GM12878 (cell line): ENCODE measurements at regions not wholly inside any gene's neighbourhood (a gene's known extent, or its start where the extent isn't known, plus 50 kb on each side); places are given as distances from the start of the nearest gene placed in this dataset.

Experiments
- ATAC-seq: fragments of 200-7000 bp; cut with Tn5 transposase; 3 replicates; pipeline ENCODE4 v1.9.1; 2020; ENCODE audit warnings: mild to moderate bottlenecking, moderate library complexity
- BruUV-seq: library from RNA; stranded (reverse); fragments of 400-500 nt; replicated peaks from 2 replicates; lab custom pipeline; 2021; lab: Mats Ljungman, UMichigan
- CTCF ChIA-PET: fragments of 300-600 bp; sonication (Branson Sonifier 250); formaldehyde crosslinking; extraction: SDS; loops from one replicate; lab custom pipeline; 2021; ENCODE audit warnings: inconsistent platforms; lab: Yijun Ruan, JAX
- POLR2A ChIA-PET: fragments of 350-600 bp; formaldehyde crosslinking; extraction: SDS; loops from one replicate; lab custom pipeline; 2021; ENCODE audit warnings: inconsistent platforms; lab: Charles Lee
- RAD21 ChIA-PET: fragments of 300-600 bp; sonication (Branson Sonifier 250); formaldehyde crosslinking; loops from one replicate; lab custom pipeline; 2023; ENCODE audit warnings: antibody characterized with exemption; ENCODE audit not compliant: unreplicated experiment; lab: Charles Lee
- SMC1A ChIA-PET: fragments of 300-600 bp; sonication (Branson Sonifier 250); formaldehyde crosslinking; loops from one replicate; lab custom pipeline; 2023; ENCODE audit not compliant: unreplicated experiment, uncharacterized antibody; lab: Charles Lee
- DNase-seq: peaks from one replicate; pipeline ENCODE4 v3.0.0-alpha.2; 2011; ENCODE audit warnings: low read depth, low spot score
- FAIRE-seq: peaks from 3 replicates; lab custom pipeline; 2011; peaks lifted over from hg19 to GRCh38; lab: Jason Lieb, UNC
- H2AFZ ChIP-seq: 2 replicates; pipeline ENCODE4 v1.6.0; 2011; ENCODE audit warnings: low read depth, low read length, control low read depth; ENCODE audit not compliant: control insufficient read depth
- H3K27ac ChIP-seq: 2 replicates; pipeline ENCODE4 v1.5.1; 2011; ENCODE audit warnings: control low read depth; ENCODE audit not compliant: control insufficient read depth, insufficient read depth
- H3K27me3 ChIP-seq, 2 experiments: replicated peaks in 1 of 2; 2 replicates each; pipeline versions ENCODE4 v1.6.0 to v1.6.1; 2011; ENCODE audit warnings: low read length in 1 of 2; ENCODE audit not compliant: control insufficient read depth in 2 of 2, insufficient read depth in 2 of 2
- H3K36me3 ChIP-seq, 2 experiments: 2 replicates each; pipeline ENCODE4 v1.5.1; 2011; ENCODE audit warnings: low read length in 1 of 2; ENCODE audit not compliant: control insufficient read depth in 2 of 2, insufficient read depth in 2 of 2
- H3K4me1 ChIP-seq: 2 replicates; pipeline ENCODE4 v1.6.1; 2011; ENCODE audit warnings: mild to moderate bottlenecking, low read length, moderate library complexity, mixed read lengths; ENCODE audit not compliant: control insufficient read depth, insufficient read depth
- H3K4me2 ChIP-seq: 2 replicates; pipeline ENCODE4 v1.6.0; 2011; ENCODE audit warnings: control low read depth; ENCODE audit not compliant: control insufficient read depth, insufficient read depth
- H3K4me3 ChIP-seq: fragments of 200-600 bp; sonication (generic); 2 replicates; pipeline ENCODE4 v1.5.1; 2016
- H3K79me2 ChIP-seq: 2 replicates; pipeline ENCODE4 v1.6.0; 2011; ENCODE audit warnings: low read length; ENCODE audit not compliant: control insufficient read depth, insufficient read depth
- H3K9ac ChIP-seq: 2 replicates; pipeline ENCODE4 v1.8.0; 2011; ENCODE audit warnings: low read length, control low read depth, mixed read lengths; ENCODE audit not compliant: control insufficient read depth, insufficient read depth
- H3K9me3 ChIP-seq: replicated peaks from 3 replicates; pipeline ENCODE4 v1.5.1; 2011; ENCODE audit warnings: mild to moderate bottlenecking, low read length; ENCODE audit not compliant: control insufficient read depth, insufficient read depth
- H4K20me1 ChIP-seq: 2 replicates; pipeline ENCODE4 v1.6.0; 2011; ENCODE audit not compliant: control insufficient read depth, insufficient read depth
- BHLHE40 ChIP-seq, 2 experiments: fragments of 450-650 bp in 1 of 2; IDR thresholded peaks; 2 replicates each; pipeline ENCODE4 v1.6.1; 2011 to 2017; ENCODE audit warnings: low read depth in 2 of 2, borderline replicate concordance in 1 of 2, improper control_type of control experiment in 1 of 2, low read length in 1 of 2, mild to moderate bottlenecking in 1 of 2
- E2F8 ChIP-seq: fragments of 450-650 bp; IDR thresholded peaks from 2 replicates; pipeline ENCODE4 v1.6.1; 2018; ENCODE audit warnings: mild to moderate bottlenecking, low read depth, moderate library complexity; ENCODE audit not compliant: partially characterized antibody
- E4F1 ChIP-seq: fragments of 450-650 bp; IDR thresholded peaks from 2 replicates; pipeline ENCODE4 v1.6.1; 2018; ENCODE audit warnings: borderline replicate concordance, mild to moderate bottlenecking; ENCODE audit not compliant: partially characterized antibody
- ELK1 ChIP-seq: IDR thresholded peaks from 2 replicates; pipeline ENCODE4 v1.6.1; 2012; ENCODE audit warnings: low read depth, low read length, improper control_type of control experiment
- NFXL1 ChIP-seq: fragments of 450-650 bp; IDR thresholded peaks from 2 replicates; pipeline ENCODE4 v1.6.1; 2017; ENCODE audit warnings: antibody characterized with exemption, mild to moderate bottlenecking, borderline replicate concordance
- NR2C2 ChIP-seq: IDR thresholded peaks from 2 replicates; pipeline ENCODE4 v1.6.1; 2011; ENCODE audit warnings: borderline replicate concordance, low read depth; ENCODE audit not compliant: control insufficient read depth, insufficient read length
- REST ChIP-seq: IDR thresholded peaks from 2 replicates; pipeline ENCODE4 v1.6.1; 2012; ENCODE audit warnings: mild to moderate bottlenecking, low read depth, low read length
- ZBTB40 ChIP-seq: fragments of 450-650 bp; IDR thresholded peaks from 2 replicates; pipeline ENCODE4 v1.6.1; 2016; ENCODE audit warnings: mild to moderate bottlenecking, moderate library complexity, borderline replicate concordance
- ZNF24 ChIP-seq: fragments of 450-650 bp; IDR thresholded peaks from 2 replicates; pipeline ENCODE4 v1.6.1; 2017; ENCODE audit warnings: antibody characterized with exemption, mild to moderate bottlenecking
- WGBS: methylation state at CpG from one replicate; pipeline ENCODE4 v1.1.6; 2016; ENCODE audit warnings: low lambda C conversion rate; ENCODE audit not compliant: insufficient replicate concordance, insufficient coverage; ENCODE audit errors: missing lambda C conversion rate; 5-methylcytosine and 5-hydroxymethylcytosine counted together
- in situ Hi-C: fragments of 300-500 bp; cut with MboI; formaldehyde crosslinking; loops from 9 replicates; pipeline ENCODE4 v1.14.3; 2018; ENCODE audit warnings: mixed read lengths
- intact Hi-C: fragments of 100-400 bp; cut with micrococcal nuclease; formaldehyde crosslinking; loops from one replicate; pipeline ENCODE4 v1.14.2; 2022; ENCODE audit not compliant: unreplicated experiment

GRCh38 chrY:7792431-7792830, 880.9 kb upstream of the AMELY start:
- Histone ChIP-seq H3K27me3 (no peaks in the 10 kb centered on the region), H3K79me2 (no peaks in the 10 kb centered on the region), H3K9ac (no peak overlapping the region), H3K9me3 (no peaks in the 10 kb centered on the region), H2AFZ (no peak overlapping the region), H3K4me1 (no peaks in the 10 kb centered on the region), H4K20me1 (no peaks in the 10 kb centered on the region), H3K27ac (no peak overlapping the region), H3K36me3 (no peaks in the 10 kb centered on the region), H3K4me2 (no peak overlapping the region), H3K4me3 (no peak overlapping the region)
- in situ Hi-C loops (no loop called here), intact Hi-C loops (no loop called here)
- no peak for DNase-seq
- no TSS peak for BruUV-seq
- CTCF ChIA-PET: no interaction called here
- RAD21 ChIA-PET: no interaction called here
- no peak for FAIRE-seq
- WGBS: no CpG with 5 or more reads among the region's 2 CpGs
- SMC1A ChIA-PET: no interaction called here
- POLR2A ChIA-PET: no interaction called here
- ATAC-seq: no peak
- TF ChIP-seq NFXL1 (no peak), NR2C2 (no peak), BHLHE40 (IDR thresholded peaks at IDR 0.05; ENCODE audit: borderline replicate concordance in 1 of 2, low read depth in 2 of 2, low read length in 1 of 2) (no peak), E2F8 (no peak), ELK1 (no peak), REST (no peak), ZNF24 (no peak), ZBTB40 (no peak), E4F1 (no peak)
